ENCODE measurements at regions not wholly inside any gene's neighbourhood (a gene's known extent, or its start where the extent isn't known, plus 50 kb on each side); places are given as distances from the start of the nearest gene placed in this dataset.

DNA sequence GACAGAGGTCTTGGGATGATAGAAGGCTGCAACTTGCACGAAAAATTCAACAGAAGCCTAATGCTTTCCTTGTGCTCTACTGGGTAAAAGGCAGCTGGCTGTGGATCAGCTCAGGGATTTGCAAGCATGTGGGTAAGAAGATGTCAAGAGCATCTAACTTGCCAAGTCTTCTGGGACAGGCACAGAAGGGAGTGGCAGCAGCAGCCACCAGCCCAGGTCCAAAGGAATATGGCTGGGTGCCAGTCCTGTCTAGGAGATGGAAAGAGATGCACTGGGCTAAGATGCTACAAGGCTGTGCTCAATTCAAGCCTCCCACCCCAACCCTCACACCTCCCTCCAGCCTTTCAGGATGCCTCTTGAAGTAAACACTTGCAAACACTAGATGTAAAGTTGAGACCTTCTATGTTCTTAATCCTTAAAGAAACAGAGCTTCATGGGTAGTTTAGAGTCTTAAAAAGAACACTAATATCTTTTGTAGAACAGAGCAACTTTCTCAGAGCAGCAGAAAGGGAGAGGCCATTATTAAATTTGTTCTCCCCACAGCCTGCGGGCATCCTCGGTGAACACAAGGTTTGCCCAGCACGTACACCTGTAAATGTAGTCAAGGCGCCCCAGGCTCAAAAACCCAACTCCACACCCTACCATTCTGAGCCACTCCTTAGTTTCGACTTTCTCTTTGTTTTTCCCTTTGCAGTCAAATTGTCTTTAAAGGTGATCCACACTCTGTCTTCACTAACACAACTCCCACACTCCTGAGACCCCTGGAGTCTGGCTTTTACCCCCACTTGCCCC lies 64.6 kb upstream of the BCAR3 start:
- peak in 1 of 56 donors; percentile 9 for DNase-seq

- DNase-seq, result no peak
Observed at GRCh38 chr1:93744299-93744988, 62.8 kb upstream of the BCAR3 start.

GRCh38 chr1:93743465-93743864 lies 61.8 kb upstream of the BCAR3 start:
- no peak for DNase-seq

DNA sequence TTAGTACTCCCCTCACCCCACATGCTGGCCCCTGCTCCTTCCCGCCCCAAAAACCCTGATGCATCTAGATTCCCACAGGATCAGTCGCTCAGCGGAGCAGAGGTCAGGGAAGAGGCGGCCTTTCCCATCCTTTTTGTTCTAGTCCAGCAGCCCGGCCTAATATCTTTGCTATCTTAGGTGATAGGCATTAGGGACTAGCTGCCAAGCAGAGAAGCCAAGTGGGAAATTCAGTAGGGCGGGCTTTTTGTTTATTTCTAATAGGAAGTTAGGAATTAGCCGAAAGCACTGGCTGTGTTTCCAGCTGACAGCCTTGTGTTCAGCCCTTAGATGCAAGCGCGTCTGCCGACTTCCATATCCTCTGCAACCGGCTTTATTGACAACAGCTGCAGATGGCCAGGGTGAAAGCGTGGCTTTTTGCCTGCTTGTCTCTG lies 59.0 kb upstream of the BCAR3 start:
- DNase-seq, result peak in 2 of 56 donors; percentile 11 to 14

- no peak for DNase-seq
Observed at GRCh38 chr1:93740157-93740556, 58.5 kb upstream of the BCAR3 start.

- DNase-seq, result no peak
Observed at GRCh38 chr1:93739472-93739871, 57.8 kb upstream of the BCAR3 start.

DNA sequence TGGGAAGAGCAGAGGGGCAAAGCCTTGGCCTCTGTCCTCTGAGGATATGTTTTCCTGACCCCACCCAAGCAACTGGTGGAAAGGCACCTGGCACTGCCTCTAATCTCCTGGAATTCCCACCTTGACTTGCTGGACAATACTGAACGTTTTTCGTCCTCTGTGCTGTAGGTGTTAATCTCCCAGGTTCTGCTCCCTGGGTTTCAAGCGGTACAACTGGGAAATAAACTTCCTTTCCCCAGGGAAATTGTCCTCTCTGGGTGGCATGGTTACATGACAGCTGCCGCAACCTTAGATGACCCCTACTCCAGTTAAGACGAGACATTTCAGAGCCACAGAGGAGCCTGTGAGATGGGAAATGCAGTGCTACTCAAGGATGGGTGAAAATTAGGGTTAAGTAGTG lies 57.3 kb upstream of the BCAR3 start:
- DNase-seq, result no peak

- DNase-seq, result no peak
Observed at GRCh38 chr1:93738075-93738622, 56.5 kb upstream of the BCAR3 start.

GRCh38 chr1:93735722-93736121 lies 54.1 kb upstream of the BCAR3 start:
- DNase-seq, result no peak

DNA sequence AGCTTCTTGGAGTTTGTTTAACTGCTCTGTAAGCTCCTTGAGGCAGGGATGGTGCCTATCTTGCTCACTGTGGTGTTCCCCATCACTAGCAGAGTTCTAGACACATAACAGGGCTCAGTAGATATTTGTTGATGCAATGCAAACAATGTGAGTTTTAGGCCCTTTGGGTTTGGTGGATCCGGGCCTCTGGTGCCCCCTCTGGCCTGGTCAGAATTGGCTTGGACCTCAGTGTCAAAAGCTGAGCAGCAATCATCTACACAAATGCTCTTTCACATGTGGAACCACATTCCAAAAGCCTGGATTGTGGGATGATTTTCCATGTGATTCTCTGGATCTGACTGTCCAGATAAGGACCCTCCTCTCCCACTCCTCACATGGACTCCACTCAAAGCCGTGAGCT lies 53.4 kb upstream of the BCAR3 start:
- no peak for DNase-seq

DNA sequence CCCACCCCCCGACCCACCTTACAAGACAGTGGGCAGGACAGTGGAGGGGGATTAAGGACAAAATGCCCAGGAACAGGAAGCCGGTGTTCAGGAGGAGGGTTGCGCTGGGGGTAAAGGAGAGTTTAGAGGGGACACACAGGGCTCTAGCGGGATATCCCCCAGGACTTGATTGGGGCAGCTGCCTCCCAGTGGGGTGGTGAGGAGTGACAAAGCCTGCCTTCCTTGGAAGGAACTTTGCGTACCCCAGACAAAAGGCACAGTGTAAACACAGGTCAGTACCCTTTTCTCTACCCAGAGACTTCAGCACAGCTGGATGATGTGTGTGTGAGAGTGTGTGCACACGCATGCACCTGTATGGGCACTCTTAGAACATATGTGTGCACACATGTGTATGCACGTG lies 51.7 kb upstream of the BCAR3 start:
- no peak for DNase-seq

GRCh38 chr1:93732514-93732913 lies 50.9 kb upstream of the BCAR3 start:
- DNase-seq, result no peak
